ENCODE measurements at regions not wholly inside any gene's neighbourhood (a gene's known extent, or its start where the extent isn't known, plus 50 kb on each side); places are given as distances from the start of the nearest gene placed in this dataset.

GRCh38 chr5:72623323-72623722 lies 116.1 kb upstream of the ZNF366 start:
- Histone ChIP-seq H3K36me3 (ENCODE audit: insufficient read depth) (no peaks in the 10 kb centered on the region), H3K27me3 (ENCODE audit: insufficient read depth, low read depth) (no peaks in the 10 kb centered on the region), H3K9ac (no peak overlapping the region), H3K27ac (no peak overlapping the region), H3K4me2 (no peak overlapping the region), H4K20me1 (ENCODE audit: insufficient read depth) (no peaks in the 10 kb centered on the region), H3K79me2 (ENCODE audit: insufficient read depth, low read depth) (no peaks in the 10 kb centered on the region), H3K4me1 (ENCODE audit: low read depth, poor library complexity, severe bottlenecking) (no peaks in the 10 kb centered on the region), H3K4me3 (IDR thresholded peaks at IDR 0.05; ENCODE audit: insufficient read depth, low read depth, low read length) (no peak overlapping the region), H2AFZ (ENCODE audit: low read depth) (no peak overlapping the region)
- TF ChIP-seq, protein P1, sequence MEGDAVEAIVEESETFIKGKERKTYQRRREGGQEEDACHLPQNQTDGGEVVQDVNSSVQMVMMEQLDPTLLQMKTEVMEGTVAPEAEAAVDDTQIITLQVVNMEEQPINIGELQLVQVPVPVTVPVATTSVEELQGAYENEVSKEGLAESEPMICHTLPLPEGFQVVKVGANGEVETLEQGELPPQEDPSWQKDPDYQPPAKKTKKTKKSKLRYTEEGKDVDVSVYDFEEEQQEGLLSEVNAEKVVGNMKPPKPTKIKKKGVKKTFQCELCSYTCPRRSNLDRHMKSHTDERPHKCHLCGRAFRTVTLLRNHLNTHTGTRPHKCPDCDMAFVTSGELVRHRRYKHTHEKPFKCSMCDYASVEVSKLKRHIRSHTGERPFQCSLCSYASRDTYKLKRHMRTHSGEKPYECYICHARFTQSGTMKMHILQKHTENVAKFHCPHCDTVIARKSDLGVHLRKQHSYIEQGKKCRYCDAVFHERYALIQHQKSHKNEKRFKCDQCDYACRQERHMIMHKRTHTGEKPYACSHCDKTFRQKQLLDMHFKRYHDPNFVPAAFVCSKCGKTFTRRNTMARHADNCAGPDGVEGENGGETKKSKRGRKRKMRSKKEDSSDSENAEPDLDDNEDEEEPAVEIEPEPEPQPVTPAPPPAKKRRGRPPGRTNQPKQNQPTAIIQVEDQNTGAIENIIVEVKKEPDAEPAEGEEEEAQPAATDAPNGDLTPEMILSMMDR (conservative IDR thresholded peaks at IDR 0.05; ENCODE audit: low read depth, low read length), result no peak

GRCh38 chr5:72622170-72622760 lies 115.1 kb upstream of the ZNF366 start:
- H3K79me2 ChIP-seq (ENCODE audit: insufficient read depth, low read depth), result no peaks in the 10 kb centered on the region
- no peaks in the 10 kb centered on the region for H4K20me1 ChIP-seq (ENCODE audit: insufficient read depth)
- no peak overlapping the region for H3K27ac ChIP-seq
- no peak overlapping the region for H3K4me2 ChIP-seq
- H3K36me3 ChIP-seq (ENCODE audit: insufficient read depth), result no peaks in the 10 kb centered on the region
- no peaks in the 10 kb centered on the region for H3K4me1 ChIP-seq (ENCODE audit: low read depth, poor library complexity, severe bottlenecking)
- no peak overlapping the region for H3K9ac ChIP-seq
- H2AFZ ChIP-seq (ENCODE audit: low read depth), result no peak overlapping the region
- H3K4me3 ChIP-seq (IDR thresholded peaks at IDR 0.05; ENCODE audit: insufficient read depth, low read depth, low read length), result no peak overlapping the region
- no peaks in the 10 kb centered on the region for H3K27me3 ChIP-seq (ENCODE audit: insufficient read depth, low read depth)
- TF ChIP-seq, protein P1 (conservative IDR thresholded peaks at IDR 0.05; ENCODE audit: low read depth, low read length), result no peak

GRCh38 chr5:72621576-72621975 lies 114.4 kb upstream of the ZNF366 start:
- no peaks in the 10 kb centered on the region for H3K79me2 ChIP-seq (ENCODE audit: insufficient read depth, low read depth)
- TF ChIP-seq, protein P1 (conservative IDR thresholded peaks at IDR 0.05; ENCODE audit: low read depth, low read length), result no peak
- H3K27ac ChIP-seq, result no peak overlapping the region
- no peak overlapping the region for H3K4me3 ChIP-seq (IDR thresholded peaks at IDR 0.05; ENCODE audit: insufficient read depth, low read depth, low read length)
- no peaks in the 10 kb centered on the region for H4K20me1 ChIP-seq (ENCODE audit: insufficient read depth)
- no peak overlapping the region for H2AFZ ChIP-seq (ENCODE audit: low read depth)
- no peaks in the 10 kb centered on the region for H3K4me1 ChIP-seq (ENCODE audit: low read depth, poor library complexity, severe bottlenecking)
- no peak overlapping the region for H3K9ac ChIP-seq
- no peaks in the 10 kb centered on the region for H3K36me3 ChIP-seq (ENCODE audit: insufficient read depth)
- no peak overlapping the region for H3K4me2 ChIP-seq
- no peaks in the 10 kb centered on the region for H3K27me3 ChIP-seq (ENCODE audit: insufficient read depth, low read depth)

GRCh38 chr5:72619677-72620076 lies 112.5 kb upstream of the ZNF366 start:
- H3K79me2 ChIP-seq (ENCODE audit: insufficient read depth, low read depth), result no peaks in the 10 kb centered on the region
- H3K4me1 ChIP-seq (ENCODE audit: low read depth, poor library complexity, severe bottlenecking), result no peaks in the 10 kb centered on the region
- H3K4me2 ChIP-seq, result no peak overlapping the region
- H2AFZ ChIP-seq (ENCODE audit: low read depth), result no peak overlapping the region
- H3K27ac ChIP-seq, result no peak overlapping the region
- H3K9ac ChIP-seq, result no peak overlapping the region
- TF ChIP-seq, protein P1 (conservative IDR thresholded peaks at IDR 0.05; ENCODE audit: low read depth, low read length), result no peak
- no peaks in the 10 kb centered on the region for H3K27me3 ChIP-seq (ENCODE audit: insufficient read depth, low read depth)
- no peak overlapping the region for H3K4me3 ChIP-seq (IDR thresholded peaks at IDR 0.05; ENCODE audit: insufficient read depth, low read depth, low read length)
- no peaks in the 10 kb centered on the region for H4K20me1 ChIP-seq (ENCODE audit: insufficient read depth)
- H3K36me3 ChIP-seq (ENCODE audit: insufficient read depth), result no peaks in the 10 kb centered on the region
